Activated naive CD8-positive, alpha-beta T cell treated with anti-CD3 and anti-CD28 coated beads, Interleukin-2, amount 50 U/mL, for 24 hours (primary cell): ENCODE measurements at regions not wholly inside any gene's neighbourhood (a gene's known extent, or its start where the extent isn't known, plus 50 kb on each side); places are given as distances from the start of the nearest gene placed in this dataset.

Experiments
- ATAC-seq: fragments of 150-1000 bp; cut with Tn5 transposase; one replicate; pipeline ENCODE4 v1.10.0; 2021
- DNase-seq: peaks from one replicate; pipeline ENCODE4 v3.0.0; 2021
- H3K27ac Mint-ChIP-seq: one replicate; pipeline ENCODE4 v1.8.0; 2021; ENCODE audit warnings: mild to moderate bottlenecking, mixed read lengths
- H3K27me3 Mint-ChIP-seq: one replicate; pipeline ENCODE4 v1.8.0; 2021; ENCODE audit warnings: mixed read lengths
- H3K36me3 Mint-ChIP-seq: one replicate; pipeline ENCODE4 v1.8.0; 2021; ENCODE audit warnings: low read depth, mixed read lengths
- H3K4me1 Mint-ChIP-seq: one replicate; pipeline ENCODE4 v1.8.0; 2021; ENCODE audit warnings: mixed read lengths
- H3K4me3 Mint-ChIP-seq: one replicate; pipeline ENCODE4 v1.8.0; 2021; ENCODE audit warnings: mild to moderate bottlenecking, moderate library complexity, mixed read lengths
- H3K9me3 Mint-ChIP-seq: one replicate; pipeline ENCODE4 v1.8.0; 2021; ENCODE audit warnings: mixed read lengths

- DNase-seq, result no peak
- Mint-ChIP-seq H3K27me3 (no peaks in the 10 kb centered on the region), H3K9me3 (peaks cover 23% of the 10 kb centered on the region), H3K4me1 (no peaks in the 10 kb centered on the region), H3K4me3 (no peak overlapping the region), H3K27ac (no peak overlapping the region), H3K36me3 (no peaks in the 10 kb centered on the region)
- ATAC-seq, result no peak
Measured at GRCh38 chr10:52663161-52663560, 109.4 kb downstream of the MBL2 start.

GRCh38 chr10:52664629-52665028 lies 108.0 kb downstream of the MBL2 start:
- peaks cover 23% of the 10 kb centered on the region for H3K9me3 Mint-ChIP-seq
- no peak overlapping the region for H3K4me3 Mint-ChIP-seq
- H3K4me1 Mint-ChIP-seq, result no peaks in the 10 kb centered on the region
- DNase-seq (no peak), ATAC-seq (no peak)
- H3K27me3 Mint-ChIP-seq, result no peaks in the 10 kb centered on the region
- no peak overlapping the region for H3K27ac Mint-ChIP-seq
- no peaks in the 10 kb centered on the region for H3K36me3 Mint-ChIP-seq

DNA sequence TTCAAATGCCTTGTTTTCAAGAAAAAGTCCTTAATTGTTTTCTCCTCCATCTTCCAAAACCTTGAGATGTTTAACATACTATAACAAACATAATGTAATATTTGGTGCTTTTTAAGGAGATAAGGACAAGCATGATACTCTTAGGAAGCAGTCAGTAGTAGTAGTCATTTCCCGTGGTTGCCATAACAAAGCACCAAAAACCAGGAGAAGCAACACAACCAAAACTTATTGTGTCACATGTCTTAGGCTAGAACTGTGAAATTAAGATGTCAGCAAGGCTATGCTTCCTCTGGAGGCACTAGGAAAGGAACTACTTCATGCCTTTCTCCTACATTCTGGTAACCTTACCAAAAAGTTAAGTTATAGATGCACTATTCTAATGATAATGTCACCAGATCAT lies 106.8 kb downstream of the MBL2 start:
- Mint-ChIP-seq H3K4me1 (no peaks in the 10 kb centered on the region), H3K36me3 (no peaks in the 10 kb centered on the region), H3K9me3 (peaks cover 23% of the 10 kb centered on the region), H3K4me3 (no peak overlapping the region), H3K27ac (no peak overlapping the region), H3K27me3 (no peaks in the 10 kb centered on the region)
- ATAC-seq (no peak), DNase-seq (no peak)

DNA sequence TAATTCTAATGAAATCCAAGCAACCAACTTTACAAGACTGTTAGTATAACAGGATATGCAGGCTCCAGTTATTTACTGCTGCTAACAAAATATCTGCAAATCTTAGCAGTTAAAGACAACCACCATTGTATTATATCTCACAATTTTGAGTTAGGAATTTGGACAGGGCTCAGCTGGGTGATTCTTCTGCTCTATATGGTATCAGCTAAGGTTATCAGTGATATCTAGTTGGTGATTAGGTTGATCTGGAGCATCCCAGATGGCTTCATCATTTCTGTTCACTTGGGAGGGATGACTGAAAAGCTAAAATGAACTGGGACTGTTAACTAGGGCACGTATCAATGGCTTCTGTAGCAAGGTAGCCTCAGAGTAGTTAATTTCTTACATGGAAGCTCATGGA lies 105.7 kb downstream of the MBL2 start:
- DNase-seq (no peak), ATAC-seq (no peak)
- no peaks in the 10 kb centered on the region for H3K4me1 Mint-ChIP-seq
- no peaks in the 10 kb centered on the region for H3K36me3 Mint-ChIP-seq
- H3K27ac Mint-ChIP-seq, result no peak overlapping the region
- no peak overlapping the region for H3K4me3 Mint-ChIP-seq
- peaks cover 20% of the 10 kb centered on the region for H3K9me3 Mint-ChIP-seq
- H3K27me3 Mint-ChIP-seq, result no peaks in the 10 kb centered on the region

- H3K27ac Mint-ChIP-seq, result no peak overlapping the region
Measured at GRCh38 chr10:52668024-52668423, 104.6 kb downstream of the MBL2 start.

GRCh38 chr10:52672880-52673279 lies 99.7 kb downstream of the MBL2 start:
- ATAC-seq (no peak), DNase-seq (no peak)
- H3K36me3 Mint-ChIP-seq, result no peaks in the 10 kb centered on the region
- H3K4me1 Mint-ChIP-seq, result no peaks in the 10 kb centered on the region
- H3K9me3 Mint-ChIP-seq, result no peaks in the 10 kb centered on the region
- H3K27me3 Mint-ChIP-seq, result no peaks in the 10 kb centered on the region
- no peak overlapping the region for H3K4me3 Mint-ChIP-seq
- H3K27ac Mint-ChIP-seq, result no peak overlapping the region

More at GRCh38 chr10:52668024-52668423, 104.6 kb downstream of the MBL2 start:
- Mint-ChIP-seq H3K9me3 (peaks cover 20% of the 10 kb centered on the region), H3K4me1 (no peaks in the 10 kb centered on the region), H3K36me3 (no peaks in the 10 kb centered on the region), H3K27me3 (no peaks in the 10 kb centered on the region), H3K4me3 (no peak overlapping the region)
- DNase-seq, result no peak
- no peak for ATAC-seq

DNA sequence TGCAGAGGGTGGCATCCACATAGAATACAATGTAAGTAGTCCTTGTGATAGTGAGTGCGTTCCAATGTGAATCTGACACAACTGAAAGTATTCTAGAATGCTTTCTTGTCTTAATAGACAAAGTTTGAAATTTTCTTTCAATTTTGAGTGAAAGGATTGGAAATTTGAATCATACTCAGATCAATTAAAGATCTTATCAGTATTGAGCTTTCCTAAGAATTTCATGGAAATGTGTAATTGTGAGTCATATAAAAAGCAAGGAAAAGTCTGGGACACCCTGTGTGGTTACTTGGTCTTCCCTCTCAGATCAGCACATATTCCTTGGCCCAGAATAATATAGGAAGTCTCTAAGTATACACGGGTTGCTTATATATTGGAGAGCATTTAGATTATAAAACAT lies 99.1 kb downstream of the MBL2 start:
- no peak for ATAC-seq
- Mint-ChIP-seq H3K4me1 (no peaks in the 10 kb centered on the region), H3K27me3 (no peaks in the 10 kb centered on the region), H3K4me3 (no peak overlapping the region), H3K9me3 (no peaks in the 10 kb centered on the region), H3K27ac (no peak overlapping the region), H3K36me3 (no peaks in the 10 kb centered on the region)
- DNase-seq, result no peak

DNA sequence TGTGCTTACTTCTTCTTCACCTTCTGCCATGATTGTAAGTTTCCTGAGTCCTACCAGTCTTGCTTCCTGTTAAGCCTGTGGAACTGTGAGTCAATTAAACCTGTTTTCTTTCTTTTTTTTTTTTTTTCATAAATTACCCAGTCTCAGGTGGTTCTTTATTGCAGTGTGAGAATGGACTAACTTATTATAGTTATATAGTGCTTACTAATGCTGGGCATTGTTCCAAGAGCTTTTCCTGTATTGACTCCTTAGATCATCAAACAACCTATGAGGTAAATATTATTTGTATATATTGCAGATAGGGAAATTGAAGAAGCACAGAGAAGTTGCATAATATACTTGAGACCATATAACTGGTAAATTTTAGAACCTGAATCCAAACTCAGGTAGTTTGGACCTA lies 98.1 kb downstream of the MBL2 start:
- H3K4me1 Mint-ChIP-seq, result no peaks in the 10 kb centered on the region

DNA sequence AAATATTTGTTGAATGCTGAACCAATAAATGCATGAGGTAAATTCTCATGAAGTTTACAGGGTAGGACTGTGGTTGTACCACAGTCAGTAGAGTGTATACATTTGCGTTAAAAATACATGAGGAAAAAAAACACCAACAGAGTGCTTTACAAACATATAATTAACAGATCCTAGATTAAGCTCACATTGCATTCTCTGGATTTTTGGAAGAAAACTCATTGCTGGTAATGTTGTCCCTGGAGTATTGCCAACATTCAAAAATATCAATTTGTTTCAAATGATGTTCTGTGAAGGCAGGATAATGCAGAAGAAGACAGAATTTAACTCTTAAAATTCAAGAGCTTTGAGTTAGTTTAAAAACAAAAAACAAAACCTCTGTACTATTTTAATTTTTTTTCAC lies 95.5 kb downstream of the MBL2 start:
- Mint-ChIP-seq H3K4me1 (no peaks in the 10 kb centered on the region), H3K4me3 (no peak overlapping the region), H3K27me3 (no peaks in the 10 kb centered on the region), H3K27ac (no peak overlapping the region), H3K36me3 (no peaks in the 10 kb centered on the region), H3K9me3 (no peaks in the 10 kb centered on the region)
- no peak for ATAC-seq
- no peak for DNase-seq

More for the DNA sequence above, 98.1 kb downstream of the MBL2 start:
- H3K27me3 Mint-ChIP-seq, result no peaks in the 10 kb centered on the region
- H3K27ac Mint-ChIP-seq, result no peak overlapping the region
- DNase-seq, result no peak
- no peaks in the 10 kb centered on the region for H3K36me3 Mint-ChIP-seq
- no peak for ATAC-seq
- H3K9me3 Mint-ChIP-seq, result no peaks in the 10 kb centered on the region
- no peak overlapping the region for H3K4me3 Mint-ChIP-seq

- no peak overlapping the region for H3K4me3 Mint-ChIP-seq
- no peaks in the 10 kb centered on the region for H3K4me1 Mint-ChIP-seq
- no peaks in the 10 kb centered on the region for H3K36me3 Mint-ChIP-seq
- no peaks in the 10 kb centered on the region for H3K9me3 Mint-ChIP-seq
- ATAC-seq, result no peak
- DNase-seq, result no peak
- no peaks in the 10 kb centered on the region for H3K27me3 Mint-ChIP-seq
- H3K27ac Mint-ChIP-seq, result no peak overlapping the region
Measured at GRCh38 chr10:52678611-52679010, 94.0 kb downstream of the MBL2 start.

DNA sequence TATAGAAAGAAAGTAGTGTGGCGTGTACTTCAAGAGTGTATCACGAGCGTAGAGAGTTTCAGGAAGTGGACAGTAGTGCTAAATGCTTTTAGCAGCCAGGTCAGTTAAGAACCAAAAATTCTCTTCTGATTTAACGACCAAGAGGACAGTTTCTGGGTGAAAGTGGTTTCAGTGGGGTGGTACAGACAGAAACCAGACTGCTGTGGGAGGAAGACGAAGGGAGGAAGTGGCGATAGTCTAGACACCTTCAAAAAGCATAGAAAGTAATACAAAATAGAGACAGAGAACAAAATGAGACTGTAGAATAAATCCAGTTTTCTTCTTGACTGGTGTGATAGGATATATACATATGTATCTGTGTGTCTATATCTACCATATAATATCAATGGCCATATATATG lies 93.5 kb downstream of the MBL2 start:
- no peak for ATAC-seq
- H3K36me3 Mint-ChIP-seq, result no peaks in the 10 kb centered on the region
- H3K27me3 Mint-ChIP-seq, result no peaks in the 10 kb centered on the region
- H3K9me3 Mint-ChIP-seq, result no peaks in the 10 kb centered on the region
- no peak overlapping the region for H3K27ac Mint-ChIP-seq
- no peak overlapping the region for H3K4me3 Mint-ChIP-seq
- no peak for DNase-seq
- H3K4me1 Mint-ChIP-seq, result no peaks in the 10 kb centered on the region

- Mint-ChIP-seq H3K36me3 (no peaks in the 10 kb centered on the region), H3K4me1 (peaks cover 2% of the 10 kb centered on the region), H3K9me3 (no peaks in the 10 kb centered on the region), H3K4me3 (no peak overlapping the region), H3K27ac (no peak overlapping the region), H3K27me3 (no peaks in the 10 kb centered on the region)
- DNase-seq (no peak), ATAC-seq (no peak)
Measured at GRCh38 chr10:52682766-52683165, 89.8 kb downstream of the MBL2 start.

DNA sequence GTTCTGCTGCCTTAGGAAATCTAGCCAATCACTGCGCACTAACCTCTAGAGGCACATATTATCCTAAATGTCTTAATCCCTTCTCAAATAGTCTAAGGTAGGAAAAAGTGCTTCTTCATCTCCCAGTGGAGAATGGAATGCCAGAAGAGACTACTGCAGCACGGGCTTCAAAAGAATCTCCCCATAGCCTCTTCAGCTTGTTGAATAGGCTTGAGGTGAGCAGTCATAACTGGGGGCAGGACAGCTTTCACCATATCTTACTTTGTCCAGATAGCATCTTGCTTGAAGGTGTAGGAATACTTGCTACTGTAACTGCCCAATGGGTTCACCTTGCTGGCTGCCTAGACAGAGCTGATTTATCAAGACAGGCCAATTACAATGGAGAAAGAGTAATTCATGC lies 88.8 kb downstream of the MBL2 start:
- Mint-ChIP-seq H3K27ac (no peak overlapping the region), H3K4me1 (peaks cover 2% of the 10 kb centered on the region), H3K4me3 (no peak overlapping the region), H3K36me3 (no peaks in the 10 kb centered on the region), H3K9me3 (no peaks in the 10 kb centered on the region), H3K27me3 (no peaks in the 10 kb centered on the region)
- no peak for DNase-seq
- ATAC-seq, result no peak

GRCh38 chr10:52688899-52689298 lies 83.7 kb downstream of the MBL2 start:
- no peaks in the 10 kb centered on the region for H3K36me3 Mint-ChIP-seq
- ATAC-seq, result no peak
- H3K4me1 Mint-ChIP-seq, result peaks cover 2% of the 10 kb centered on the region
- H3K27me3 Mint-ChIP-seq, result no peaks in the 10 kb centered on the region
- no peak overlapping the region for H3K27ac Mint-ChIP-seq
- peaks cover 5% of the 10 kb centered on the region for H3K9me3 Mint-ChIP-seq
- H3K4me3 Mint-ChIP-seq, result no peak overlapping the region
- no peak for DNase-seq

- peaks cover 4% of the 10 kb centered on the region for H3K9me3 Mint-ChIP-seq
- no peak overlapping the region for H3K27ac Mint-ChIP-seq
- no peak for ATAC-seq
- no peaks in the 10 kb centered on the region for H3K36me3 Mint-ChIP-seq
- H3K27me3 Mint-ChIP-seq, result no peaks in the 10 kb centered on the region
- no peak for DNase-seq
- H3K4me3 Mint-ChIP-seq, result no peak overlapping the region
- H3K4me1 Mint-ChIP-seq, result no peaks in the 10 kb centered on the region
Measured at GRCh38 chr10:52696232-52696631, 76.4 kb downstream of the MBL2 start.

DNA sequence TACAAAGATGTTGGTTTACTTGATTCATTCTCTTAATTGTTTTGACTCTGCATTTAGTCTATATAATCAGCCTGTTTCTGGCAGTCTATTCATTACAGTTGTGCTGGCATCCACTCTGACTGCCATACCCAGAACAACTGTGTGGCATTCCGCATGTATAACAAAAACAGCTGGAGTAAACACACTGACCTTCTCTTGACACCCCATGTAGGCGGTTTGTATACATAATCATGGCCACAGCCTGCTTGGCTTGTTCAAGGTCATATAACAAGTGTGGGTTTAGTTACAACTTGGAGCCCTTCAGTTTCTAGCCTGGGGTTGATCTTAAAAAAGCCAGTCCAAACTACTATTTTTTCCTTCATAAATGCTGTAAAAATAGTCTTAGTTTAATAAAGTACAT lies 70.9 kb downstream of the MBL2 start:
- DNase-seq, result no peak
- H3K27me3 Mint-ChIP-seq, result no peaks in the 10 kb centered on the region
- H3K4me3 Mint-ChIP-seq, result no peak overlapping the region
- H3K9me3 Mint-ChIP-seq, result no peaks in the 10 kb centered on the region
- H3K36me3 Mint-ChIP-seq, result no peaks in the 10 kb centered on the region
- no peak overlapping the region for H3K27ac Mint-ChIP-seq
- no peaks in the 10 kb centered on the region for H3K4me1 Mint-ChIP-seq
- ATAC-seq, result no peak
